ENCODE measurements at regions not wholly inside any gene's neighbourhood (a gene's known extent, or its start where the extent isn't known, plus 50 kb on each side); places are given as distances from the start of the nearest gene placed in this dataset.

- no peak for TF ChIP-seq SMC3 (conservative IDR thresholded peaks at IDR 0.05; ENCODE audit: poor library complexity)
- TF ChIP-seq, protein P1, sequence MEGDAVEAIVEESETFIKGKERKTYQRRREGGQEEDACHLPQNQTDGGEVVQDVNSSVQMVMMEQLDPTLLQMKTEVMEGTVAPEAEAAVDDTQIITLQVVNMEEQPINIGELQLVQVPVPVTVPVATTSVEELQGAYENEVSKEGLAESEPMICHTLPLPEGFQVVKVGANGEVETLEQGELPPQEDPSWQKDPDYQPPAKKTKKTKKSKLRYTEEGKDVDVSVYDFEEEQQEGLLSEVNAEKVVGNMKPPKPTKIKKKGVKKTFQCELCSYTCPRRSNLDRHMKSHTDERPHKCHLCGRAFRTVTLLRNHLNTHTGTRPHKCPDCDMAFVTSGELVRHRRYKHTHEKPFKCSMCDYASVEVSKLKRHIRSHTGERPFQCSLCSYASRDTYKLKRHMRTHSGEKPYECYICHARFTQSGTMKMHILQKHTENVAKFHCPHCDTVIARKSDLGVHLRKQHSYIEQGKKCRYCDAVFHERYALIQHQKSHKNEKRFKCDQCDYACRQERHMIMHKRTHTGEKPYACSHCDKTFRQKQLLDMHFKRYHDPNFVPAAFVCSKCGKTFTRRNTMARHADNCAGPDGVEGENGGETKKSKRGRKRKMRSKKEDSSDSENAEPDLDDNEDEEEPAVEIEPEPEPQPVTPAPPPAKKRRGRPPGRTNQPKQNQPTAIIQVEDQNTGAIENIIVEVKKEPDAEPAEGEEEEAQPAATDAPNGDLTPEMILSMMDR (IDR thresholded peaks at IDR 0.05; ENCODE audit: poor library complexity, severe bottlenecking) = no peak
- TF ChIP-seq RAD21 (conservative IDR thresholded peaks at IDR 0.05) = no peak
- TF ChIP-seq, protein P2, sequence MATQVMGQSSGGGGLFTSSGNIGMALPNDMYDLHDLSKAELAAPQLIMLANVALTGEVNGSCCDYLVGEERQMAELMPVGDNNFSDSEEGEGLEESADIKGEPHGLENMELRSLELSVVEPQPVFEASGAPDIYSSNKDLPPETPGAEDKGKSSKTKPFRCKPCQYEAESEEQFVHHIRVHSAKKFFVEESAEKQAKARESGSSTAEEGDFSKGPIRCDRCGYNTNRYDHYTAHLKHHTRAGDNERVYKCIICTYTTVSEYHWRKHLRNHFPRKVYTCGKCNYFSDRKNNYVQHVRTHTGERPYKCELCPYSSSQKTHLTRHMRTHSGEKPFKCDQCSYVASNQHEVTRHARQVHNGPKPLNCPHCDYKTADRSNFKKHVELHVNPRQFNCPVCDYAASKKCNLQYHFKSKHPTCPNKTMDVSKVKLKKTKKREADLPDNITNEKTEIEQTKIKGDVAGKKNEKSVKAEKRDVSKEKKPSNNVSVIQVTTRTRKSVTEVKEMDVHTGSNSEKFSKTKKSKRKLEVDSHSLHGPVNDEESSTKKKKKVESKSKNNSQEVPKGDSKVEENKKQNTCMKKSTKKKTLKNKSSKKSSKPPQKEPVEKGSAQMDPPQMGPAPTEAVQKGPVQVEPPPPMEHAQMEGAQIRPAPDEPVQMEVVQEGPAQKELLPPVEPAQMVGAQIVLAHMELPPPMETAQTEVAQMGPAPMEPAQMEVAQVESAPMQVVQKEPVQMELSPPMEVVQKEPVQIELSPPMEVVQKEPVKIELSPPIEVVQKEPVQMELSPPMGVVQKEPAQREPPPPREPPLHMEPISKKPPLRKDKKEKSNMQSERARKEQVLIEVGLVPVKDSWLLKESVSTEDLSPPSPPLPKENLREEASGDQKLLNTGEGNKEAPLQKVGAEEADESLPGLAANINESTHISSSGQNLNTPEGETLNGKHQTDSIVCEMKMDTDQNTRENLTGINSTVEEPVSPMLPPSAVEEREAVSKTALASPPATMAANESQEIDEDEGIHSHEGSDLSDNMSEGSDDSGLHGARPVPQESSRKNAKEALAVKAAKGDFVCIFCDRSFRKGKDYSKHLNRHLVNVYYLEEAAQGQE (IDR thresholded peaks at IDR 0.05; ENCODE audit: borderline replicate concordance) = no peak
- TF ChIP-seq MXI1 (conservative IDR thresholded peaks at IDR 0.05; ENCODE audit: poor library complexity, severe bottlenecking) = no peak
- no peak for TF ChIP-seq EZH2 (IDR thresholded peaks at IDR 0.05; ENCODE audit: borderline replicate concordance, insufficient read depth, low read length, poor library complexity, severe bottlenecking)
- no peak for TF ChIP-seq TAF1 (IDR thresholded peaks at IDR 0.05; ENCODE audit: low read depth)
These were observed 633.1 kb upstream of the CHRM3 start for GRCh38 chr1:238753252-238753651.

All from neural cell (in vitro differentiated cells).